ENCODE measurements at regions not wholly inside any gene's neighbourhood (a gene's known extent, or its start where the extent isn't known, plus 50 kb on each side); places are given as distances from the start of the nearest gene placed in this dataset.

DNA sequence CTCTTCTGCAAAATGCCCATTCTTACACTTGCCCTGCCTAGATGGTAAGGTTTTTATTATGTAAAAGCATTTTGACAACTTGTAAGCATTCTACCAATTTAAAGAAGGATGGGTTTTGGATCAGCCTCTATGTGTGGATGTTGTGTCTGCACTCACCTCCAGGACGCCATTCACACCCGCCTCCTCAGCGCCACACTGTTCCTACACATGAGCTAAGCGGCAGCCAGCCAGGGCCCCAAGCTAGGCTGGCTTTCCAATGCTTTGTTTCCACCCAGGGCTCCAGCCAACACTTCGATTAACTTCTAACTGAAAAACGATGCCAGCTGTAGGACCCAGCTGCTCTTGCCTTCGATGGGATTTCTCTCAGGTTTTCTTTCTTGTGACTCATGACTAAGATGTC lies 73.3 kb upstream of the FZD7 start:
- H3K27ac Mint-ChIP-seq, result no peak overlapping the region
- H3K4me1 Mint-ChIP-seq (ENCODE audit: low read depth), result no peaks in the 10 kb centered on the region
- peaks cover 16% of the 10 kb centered on the region for H3K27me3 Mint-ChIP-seq (ENCODE audit: low read depth)
- DNase-seq, result no peak
- no peak for ATAC-seq (replicated peaks in 1 of 2)
- H3K36me3 Mint-ChIP-seq (ENCODE audit: insufficient read depth in 2 of 2), result no peaks in the 10 kb centered on the region
- H3K9me3 Mint-ChIP-seq, result no peaks in the 10 kb centered on the region
- H3K4me3 Mint-ChIP-seq, result no peak overlapping the region

DNA sequence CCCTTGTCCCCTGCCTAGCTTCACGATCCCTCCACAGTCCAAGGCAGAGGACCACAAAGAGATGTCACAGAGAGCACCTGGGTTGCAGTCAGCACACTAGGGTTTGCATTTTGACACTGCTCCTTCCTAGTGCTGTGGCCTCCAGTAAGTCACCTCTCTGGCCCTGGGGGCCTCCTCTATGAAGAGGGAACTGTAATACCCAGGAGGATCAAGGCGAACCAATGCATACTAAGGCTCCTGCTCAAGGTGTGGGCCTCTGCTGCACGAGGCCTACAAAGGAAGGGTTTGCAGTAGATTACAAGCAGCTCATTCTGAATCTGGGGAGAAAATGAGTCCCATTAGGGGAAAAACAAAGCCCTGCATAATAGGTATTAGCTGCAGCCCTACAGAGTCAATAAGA lies 72.3 kb upstream of the FZD7 start:
- H3K9me3 Mint-ChIP-seq, result no peaks in the 10 kb centered on the region
- no peak for DNase-seq
- H3K27ac Mint-ChIP-seq, result no peak overlapping the region
- H3K27me3 Mint-ChIP-seq (ENCODE audit: low read depth), result peaks cover 6% of the 10 kb centered on the region
- no peaks in the 10 kb centered on the region for H3K36me3 Mint-ChIP-seq (ENCODE audit: insufficient read depth in 2 of 2)
- no peak overlapping the region for H3K4me3 Mint-ChIP-seq
- H3K4me1 Mint-ChIP-seq (ENCODE audit: low read depth), result no peaks in the 10 kb centered on the region
- no peak for ATAC-seq (replicated peaks in 1 of 2)

DNA sequence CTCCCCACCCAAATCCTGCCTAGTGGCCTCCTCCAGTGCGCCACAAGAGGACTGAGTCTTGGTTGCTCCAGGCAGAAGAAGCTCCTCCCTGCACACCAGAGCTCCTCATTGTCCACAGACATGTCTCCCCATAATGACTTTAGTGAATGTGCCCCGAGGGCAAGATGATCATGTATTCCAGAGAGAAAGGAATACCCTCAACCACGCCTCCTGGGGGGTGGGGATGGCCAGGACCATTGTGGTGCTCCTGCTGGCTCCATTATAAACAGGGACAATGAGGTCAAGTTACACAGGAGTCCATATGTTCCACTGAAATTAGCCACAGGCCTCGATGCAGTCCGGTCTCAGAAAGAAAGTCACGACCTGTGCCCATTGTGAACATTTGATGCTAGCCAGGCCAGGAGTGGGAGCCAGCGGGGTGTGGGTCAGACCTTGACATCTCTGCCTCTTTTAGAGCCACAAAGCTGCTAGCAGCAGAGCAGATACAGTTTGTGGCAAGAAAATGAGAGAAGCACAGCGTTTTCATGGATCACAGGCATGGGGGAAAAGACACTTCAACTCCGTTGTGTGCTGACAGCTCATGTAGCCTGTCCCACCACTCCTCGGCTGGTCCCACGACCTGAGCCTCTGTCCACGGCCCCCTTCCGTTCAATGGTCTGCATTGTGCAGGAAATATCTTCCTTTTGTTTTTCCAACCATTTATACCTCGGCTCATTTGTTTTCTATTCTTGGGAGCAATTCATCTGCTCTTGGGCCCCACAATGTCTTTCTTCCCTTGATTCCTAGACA lies 70.7 kb upstream of the FZD7 start:
- H3K27ac Mint-ChIP-seq, result no peak overlapping the region

DNA sequence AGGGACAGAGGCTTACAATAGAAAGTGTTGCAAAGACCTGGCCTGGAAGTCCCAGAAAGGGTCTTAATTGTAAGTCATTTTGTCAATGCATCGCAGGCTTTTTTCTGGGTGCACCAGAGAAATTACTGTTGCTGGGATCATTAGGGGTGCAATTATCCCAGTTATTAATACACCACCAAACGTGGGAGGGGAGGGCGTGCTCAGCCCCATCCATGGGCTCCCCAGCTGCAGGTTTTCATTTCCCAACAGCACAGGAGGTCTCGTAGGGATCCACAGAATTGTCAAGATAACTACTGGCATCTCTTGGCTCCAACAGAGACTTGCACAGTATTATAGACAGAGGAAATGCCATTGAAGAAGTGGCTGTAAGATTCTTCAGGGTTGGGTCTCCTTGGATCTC lies 69.6 kb upstream of the FZD7 start:
- Mint-ChIP-seq H3K36me3 (ENCODE audit: insufficient read depth in 2 of 2) (no peaks in the 10 kb centered on the region), H3K27me3 (ENCODE audit: low read depth) (no peaks in the 10 kb centered on the region), H3K9me3 (no peaks in the 10 kb centered on the region), H3K27ac (no peak overlapping the region), H3K4me1 (ENCODE audit: low read depth) (no peaks in the 10 kb centered on the region), H3K4me3 (no peak overlapping the region)
- DNase-seq, result no peak
- ATAC-seq (replicated peaks in 1 of 2), result no peak

More for the DNA sequence above, 70.7 kb upstream of the FZD7 start:
- ATAC-seq (replicated peaks in 1 of 2) (no peak), DNase-seq (no peak)
- Mint-ChIP-seq H3K9me3 (no peaks in the 10 kb centered on the region), H3K27me3 (ENCODE audit: low read depth) (no peaks in the 10 kb centered on the region), H3K4me3 (no peak overlapping the region), H3K36me3 (ENCODE audit: insufficient read depth in 2 of 2) (no peaks in the 10 kb centered on the region), H3K4me1 (ENCODE audit: low read depth) (no peaks in the 10 kb centered on the region)

DNA sequence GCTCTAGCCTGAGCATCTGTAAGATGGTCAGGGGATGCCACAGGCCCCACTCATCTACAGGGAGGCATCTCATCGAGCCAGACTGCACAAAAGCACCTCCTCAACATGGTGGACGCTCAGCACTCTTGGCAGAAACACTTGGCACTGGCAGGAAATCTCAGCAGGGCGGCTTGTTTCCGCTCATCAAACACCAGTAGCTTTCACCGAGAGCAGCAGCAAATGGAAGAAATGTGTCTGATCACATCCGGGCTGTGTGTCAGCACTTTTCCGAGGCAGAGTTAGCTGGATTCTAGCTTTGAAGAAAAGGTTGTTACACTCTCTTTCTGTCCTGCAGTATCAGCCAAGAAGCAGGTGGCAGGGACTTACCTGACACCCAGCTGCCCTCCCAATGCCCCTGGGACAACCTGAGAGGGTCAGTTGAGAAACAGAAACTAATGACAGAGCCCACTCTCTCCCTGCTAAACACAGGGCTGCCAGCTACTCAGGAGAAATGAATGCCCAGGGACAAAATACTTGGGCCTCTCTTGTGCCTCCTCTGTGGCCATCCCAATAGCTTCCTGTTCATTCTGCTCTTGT lies 68.9 kb upstream of the FZD7 start:
- H3K27ac Mint-ChIP-seq, result peak overlapping the region; percentile 21
- DNase-seq, result peak; percentile 4 to 21
- no peaks in the 10 kb centered on the region for H3K36me3 Mint-ChIP-seq (ENCODE audit: insufficient read depth in 2 of 2)
- peak; percentile 39 to 71 for ATAC-seq (replicated peaks in 1 of 2)
- H3K4me1 Mint-ChIP-seq (ENCODE audit: low read depth), result no peaks in the 10 kb centered on the region
- H3K4me3 Mint-ChIP-seq, result no peak overlapping the region
- H3K9me3 Mint-ChIP-seq, result no peaks in the 10 kb centered on the region
- H3K27me3 Mint-ChIP-seq (ENCODE audit: low read depth), result no peaks in the 10 kb centered on the region

DNA sequence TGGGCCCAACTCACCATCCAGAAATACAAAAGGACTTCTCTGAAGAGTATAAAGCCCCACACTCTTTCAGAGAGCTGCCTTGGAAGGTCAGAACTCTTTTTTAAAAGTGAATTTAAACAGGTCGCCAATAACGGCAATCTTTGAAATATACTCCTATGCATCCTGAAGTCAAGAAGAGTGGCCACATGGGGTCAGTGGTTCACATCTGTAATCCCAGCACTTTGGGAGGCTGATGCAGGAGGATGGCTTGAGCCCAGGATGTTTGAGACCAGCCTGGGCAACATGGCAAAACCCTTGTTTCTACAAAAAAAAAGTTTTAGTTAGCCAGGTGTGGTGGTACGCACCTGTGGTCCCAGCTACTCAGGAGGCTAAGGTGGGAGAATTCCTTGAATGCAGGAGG lies 68.1 kb upstream of the FZD7 start:
- no peak for ATAC-seq (replicated peaks in 1 of 2)
- Mint-ChIP-seq H3K27ac (no peak overlapping the region), H3K27me3 (ENCODE audit: low read depth) (no peaks in the 10 kb centered on the region), H3K4me3 (no peak overlapping the region), H3K4me1 (ENCODE audit: low read depth) (no peaks in the 10 kb centered on the region), H3K36me3 (ENCODE audit: insufficient read depth in 2 of 2) (no peaks in the 10 kb centered on the region), H3K9me3 (no peaks in the 10 kb centered on the region)
- no peak for DNase-seq

DNA sequence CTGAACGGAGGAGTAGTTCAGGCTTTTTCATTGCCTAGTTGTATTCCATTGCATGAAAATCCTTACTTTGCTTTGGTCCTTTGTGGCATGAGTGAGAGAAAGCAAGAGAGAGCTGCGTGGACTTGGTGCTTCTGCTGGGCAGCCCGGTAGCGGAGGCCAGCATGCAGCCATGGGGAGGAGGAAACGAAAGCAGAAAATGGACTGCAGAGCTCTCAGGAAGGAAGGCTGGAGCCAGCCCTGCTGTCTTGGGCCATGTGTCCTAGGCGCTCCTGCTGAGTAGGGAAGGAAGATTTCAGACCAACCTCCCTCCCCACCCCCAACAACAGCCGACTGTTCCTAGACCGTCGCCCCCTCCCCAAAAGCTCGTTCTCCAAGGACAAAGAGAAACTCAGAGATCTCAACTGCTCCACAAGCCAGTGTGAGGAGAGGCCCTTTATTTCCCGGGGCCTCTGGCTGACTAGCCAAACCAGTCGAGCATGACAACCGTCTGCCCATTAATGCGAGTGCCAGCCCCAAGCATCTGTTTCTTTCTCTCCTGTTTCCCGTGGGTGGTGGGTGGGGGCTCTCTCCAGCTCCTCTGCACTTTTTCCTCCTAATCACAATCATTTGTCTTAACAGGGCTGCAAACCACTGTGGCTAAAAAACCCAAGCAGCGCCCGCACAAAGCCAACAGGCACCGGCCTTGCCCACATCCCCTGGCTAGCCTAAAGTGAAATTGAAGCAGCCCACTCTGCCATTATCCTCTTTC lies 66.8 kb upstream of the FZD7 start:
- no peak overlapping the region for H3K27ac Mint-ChIP-seq
- H3K36me3 Mint-ChIP-seq (ENCODE audit: insufficient read depth in 2 of 2), result no peaks in the 10 kb centered on the region
- DNase-seq (no peak), ATAC-seq (replicated peaks in 1 of 2) (no peak)
- no peaks in the 10 kb centered on the region for H3K27me3 Mint-ChIP-seq (ENCODE audit: low read depth)
- no peak overlapping the region for H3K4me3 Mint-ChIP-seq
- H3K9me3 Mint-ChIP-seq, result no peaks in the 10 kb centered on the region
- no peaks in the 10 kb centered on the region for H3K4me1 Mint-ChIP-seq (ENCODE audit: low read depth)

DNA sequence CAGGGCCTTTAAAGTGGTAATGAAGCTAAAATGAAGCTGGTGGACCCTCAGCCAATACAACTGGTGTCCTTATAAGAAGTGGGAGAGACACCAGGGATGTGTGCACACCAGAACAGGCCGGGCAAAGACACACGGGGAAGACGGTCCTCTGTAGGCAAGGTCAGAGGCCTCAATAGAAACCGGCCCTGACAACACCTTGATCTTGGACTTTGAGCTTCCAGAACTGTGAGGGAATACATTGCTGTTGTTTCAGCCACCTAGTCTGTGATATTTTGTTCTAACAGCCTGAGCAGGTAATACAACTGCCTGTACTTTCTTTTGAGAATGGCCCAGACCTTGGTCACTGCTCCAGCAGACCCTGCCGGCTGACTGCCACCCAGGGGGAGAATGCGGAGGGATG lies 65.6 kb upstream of the FZD7 start:
- DNase-seq (no peak), ATAC-seq (replicated peaks in 1 of 2) (no peak)
- Mint-ChIP-seq H3K27me3 (ENCODE audit: low read depth) (no peaks in the 10 kb centered on the region), H3K9me3 (no peaks in the 10 kb centered on the region), H3K4me3 (no peak overlapping the region), H3K27ac (no peak overlapping the region), H3K4me1 (ENCODE audit: low read depth) (no peaks in the 10 kb centered on the region), H3K36me3 (ENCODE audit: insufficient read depth in 2 of 2) (no peaks in the 10 kb centered on the region)

DNA sequence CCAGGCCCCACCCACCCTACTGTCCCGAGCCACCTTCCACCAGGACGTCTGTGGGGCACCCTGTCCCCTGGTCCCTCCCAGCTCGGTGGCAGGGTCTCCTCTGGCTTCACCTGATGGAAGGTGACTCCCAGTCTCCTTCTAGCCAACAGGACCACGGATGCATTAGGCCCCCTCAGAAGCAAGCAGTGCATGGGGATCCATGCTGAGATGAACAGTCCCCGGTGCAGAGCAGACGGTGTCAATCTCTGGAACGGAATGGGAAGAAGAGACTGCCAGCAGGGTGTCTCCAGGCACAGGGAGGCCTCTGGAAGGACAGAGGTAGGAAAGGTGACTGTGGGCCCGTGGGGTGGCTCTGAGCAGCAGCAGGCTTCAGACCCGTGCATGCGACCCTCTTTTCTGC lies 65.2 kb upstream of the FZD7 start:
- DNase-seq (no peak), ATAC-seq (replicated peaks in 1 of 2) (no peak)
- no peak overlapping the region for H3K27ac Mint-ChIP-seq
- no peaks in the 10 kb centered on the region for H3K9me3 Mint-ChIP-seq
- no peaks in the 10 kb centered on the region for H3K36me3 Mint-ChIP-seq (ENCODE audit: insufficient read depth in 2 of 2)
- no peak overlapping the region for H3K4me3 Mint-ChIP-seq
- no peaks in the 10 kb centered on the region for H3K27me3 Mint-ChIP-seq (ENCODE audit: low read depth)
- no peaks in the 10 kb centered on the region for H3K4me1 Mint-ChIP-seq (ENCODE audit: low read depth)

DNA sequence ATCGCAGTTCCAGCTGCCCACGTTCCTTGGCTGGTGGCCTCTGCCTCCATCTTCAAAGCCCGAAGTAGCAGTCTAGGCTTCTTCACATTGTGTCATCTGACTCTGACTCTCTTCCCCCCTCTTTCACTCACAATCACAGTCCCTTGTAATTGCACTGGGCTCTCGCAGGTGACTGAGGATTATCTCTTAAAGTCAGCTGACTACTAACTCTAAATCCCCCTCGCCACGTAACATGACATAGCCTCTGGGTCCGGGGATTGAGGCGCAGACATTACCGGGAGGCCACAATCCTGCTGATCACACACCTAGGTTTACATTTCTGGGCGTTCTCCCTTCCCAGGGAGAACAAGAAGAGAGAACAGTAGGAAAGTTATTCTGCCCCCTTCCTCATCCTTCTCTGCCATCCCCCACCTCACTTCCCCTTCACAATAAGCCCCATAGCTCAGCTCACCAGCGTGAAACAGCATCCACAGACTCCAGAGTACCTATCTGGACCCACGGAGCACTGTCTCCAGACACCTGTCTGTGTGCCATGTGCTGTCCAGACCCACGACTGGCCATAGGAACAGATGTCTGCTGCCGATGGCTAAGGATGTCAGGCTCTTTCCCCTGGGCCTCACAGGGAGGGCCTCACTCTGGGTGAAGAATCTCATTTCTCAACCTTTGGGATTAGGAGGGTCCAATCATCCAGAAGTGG lies 64.3 kb upstream of the FZD7 start:
- Mint-ChIP-seq H3K36me3 (ENCODE audit: insufficient read depth in 2 of 2) (no peaks in the 10 kb centered on the region), H3K27ac (no peak overlapping the region), H3K27me3 (ENCODE audit: low read depth) (no peaks in the 10 kb centered on the region), H3K9me3 (no peaks in the 10 kb centered on the region), H3K4me3 (no peak overlapping the region), H3K4me1 (ENCODE audit: low read depth) (no peaks in the 10 kb centered on the region)
- DNase-seq (no peak), ATAC-seq (replicated peaks in 1 of 2) (no peak)

DNA sequence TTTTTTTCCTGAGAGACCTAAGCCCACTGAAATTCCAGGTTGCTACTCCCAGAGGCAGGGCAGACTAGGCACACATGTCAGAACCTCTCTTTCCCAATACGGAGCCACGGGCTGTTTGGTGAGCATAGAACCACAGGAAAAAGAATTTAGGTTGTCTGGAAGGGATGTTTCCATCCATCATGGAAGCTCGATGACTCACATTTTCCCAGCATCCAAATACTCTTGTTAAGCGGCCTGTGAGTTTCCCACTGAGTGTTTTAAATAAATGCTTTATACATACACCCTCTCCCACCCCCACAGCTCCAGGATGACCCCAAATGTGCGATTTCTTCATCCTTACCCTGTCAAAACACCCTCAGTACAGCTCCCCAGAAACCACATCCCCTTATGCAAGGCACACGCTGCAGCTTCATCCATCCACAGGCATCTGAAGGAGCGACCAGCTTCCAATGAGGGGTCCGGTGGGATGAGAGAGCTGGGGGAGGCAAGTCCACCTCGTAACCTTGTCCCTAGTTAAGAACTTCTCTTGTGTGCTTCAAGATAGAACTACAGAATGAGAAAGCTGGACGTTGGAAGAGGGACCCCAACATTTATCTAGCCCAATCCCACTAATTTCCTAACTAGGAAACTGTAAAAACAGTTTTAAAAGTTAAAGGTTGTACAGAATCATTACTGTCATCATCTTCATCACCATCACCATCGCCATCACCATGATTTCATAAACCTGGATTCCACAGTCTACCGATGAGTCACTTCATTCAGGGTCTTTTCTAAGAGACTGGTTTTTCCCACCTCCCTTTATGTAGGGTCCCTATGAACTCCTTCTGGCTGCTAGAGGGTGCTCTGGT lies 63.5 kb upstream of the FZD7 start:
- no peaks in the 10 kb centered on the region for H3K4me1 Mint-ChIP-seq (ENCODE audit: low read depth)
- no peaks in the 10 kb centered on the region for H3K9me3 Mint-ChIP-seq
- no peaks in the 10 kb centered on the region for H3K36me3 Mint-ChIP-seq (ENCODE audit: insufficient read depth in 2 of 2)
- no peak for ATAC-seq (replicated peaks in 1 of 2)
- H3K27ac Mint-ChIP-seq, result no peak overlapping the region
- H3K4me3 Mint-ChIP-seq, result no peak overlapping the region
- no peaks in the 10 kb centered on the region for H3K27me3 Mint-ChIP-seq (ENCODE audit: low read depth)
- no peak for DNase-seq

DNA sequence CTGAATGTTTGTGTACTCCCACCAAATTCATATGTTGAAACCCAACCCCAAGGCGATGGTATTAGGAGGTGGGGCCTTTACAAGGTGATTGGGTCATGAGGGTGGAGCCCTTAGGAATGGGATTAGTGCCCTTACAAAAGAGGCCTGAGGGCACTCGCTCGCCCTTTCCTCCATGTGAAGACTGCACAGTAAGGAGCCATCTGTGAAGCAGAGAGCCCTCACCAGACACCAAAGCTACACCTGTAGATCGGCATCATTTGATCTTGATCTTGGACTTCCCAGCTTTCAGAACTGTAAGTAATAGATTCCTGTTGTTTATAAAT lies 62.9 kb upstream of the FZD7 start:
- Mint-ChIP-seq H3K4me1 (ENCODE audit: low read depth) (no peaks in the 10 kb centered on the region), H3K4me3 (no peak overlapping the region), H3K27ac (no peak overlapping the region), H3K9me3 (no peaks in the 10 kb centered on the region), H3K27me3 (ENCODE audit: low read depth) (no peaks in the 10 kb centered on the region), H3K36me3 (ENCODE audit: insufficient read depth in 2 of 2) (no peaks in the 10 kb centered on the region)
- no peak for ATAC-seq (replicated peaks in 1 of 2)
- DNase-seq, result no peak

All from activated T-cell treated with anti-CD3 and anti-CD28 coated beads, Interleukin-2, amount 50 U/mL, for 72 hours (primary cell).